RWPE2 (cell line): ENCODE measurements at regions not wholly inside any gene's neighbourhood (a gene's known extent, or its start where the extent isn't known, plus 50 kb on each side); places are given as distances from the start of the nearest gene placed in this dataset.
"Not testable (repeated sequence)": the region's sequence is repeated elsewhere in the genome, so short reads cannot be mapped to it uniquely, and the experiment has no call there.

Experiments
- ATAC-seq: fragments of 200-7000 bp; cut with Tn5 transposase; 3 replicates; pipeline ENCODE4 v1.9.1; 2021; ENCODE audit warnings: low read depth
- DNase-seq: peaks from one replicate; pipeline ENCODE4 v3.0.0-alpha.2; 2020; ENCODE audit warnings: low spot score
- H3K27ac ChIP-seq: fragments of 450-650 bp; 2 replicates; pipeline ENCODE4 v1.5.1; 2017; ENCODE audit warnings: mild to moderate bottlenecking; ENCODE audit not compliant: poor library complexity, severe bottlenecking
- H3K27me3 ChIP-seq: fragments of 250-450 bp; sonication (Bioruptor Pico); 2 replicates; pipeline ENCODE4 v1.5.1; 2021; ENCODE audit warnings: mild to moderate bottlenecking, moderate library complexity; ENCODE audit not compliant: insufficient read depth, poor library complexity, severe bottlenecking
- H3K36me3 ChIP-seq: fragments of 250-450 bp; sonication (Bioruptor Pico); 2 replicates; pipeline ENCODE4 v1.5.1; 2020; ENCODE audit warnings: low read depth, mild to moderate bottlenecking, moderate library complexity
- H3K4me1 ChIP-seq: fragments of 250-450 bp; sonication (Bioruptor Pico); 2 replicates; pipeline ENCODE4 v1.5.1; 2021; ENCODE audit warnings: mild to moderate bottlenecking, moderate library complexity; ENCODE audit not compliant: insufficient read depth, poor library complexity, severe bottlenecking
- H3K4me3 ChIP-seq: fragments of 250-450 bp; sonication (Bioruptor Pico); 2 replicates; pipeline ENCODE4 v1.5.1; 2021; ENCODE audit warnings: mild to moderate bottlenecking, moderate library complexity; ENCODE audit not compliant: severe bottlenecking
- H3K9me3 ChIP-seq: fragments of 250-450 bp; sonication (Bioruptor Pico); 2 replicates; pipeline ENCODE4 v1.5.1; 2021; ENCODE audit warnings: mild to moderate bottlenecking, moderate library complexity; ENCODE audit not compliant: severe bottlenecking

DNA sequence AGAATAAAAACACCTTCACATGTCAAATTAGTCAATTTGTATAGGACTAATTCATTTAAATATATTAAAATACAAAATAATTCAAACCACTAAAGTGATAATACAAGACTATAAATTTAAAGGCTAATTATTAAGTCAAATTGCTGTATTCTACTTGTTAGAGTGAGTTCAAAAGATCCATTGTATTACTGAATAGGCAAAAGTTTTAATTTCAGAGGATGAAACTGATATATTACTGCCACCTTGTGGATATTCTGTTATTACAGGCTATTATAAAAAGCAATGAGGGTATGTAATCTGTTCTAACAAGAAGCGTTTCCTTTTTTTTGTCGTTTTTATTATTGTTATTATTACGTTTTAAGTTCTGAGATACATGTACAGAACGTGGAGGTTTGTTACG, 1825.5 kb upstream of the TPTE start:
- ATAC-seq, H3K27me3 ChIP-seq, H3K4me1 ChIP-seq, DNase-seq, H3K9me3 ChIP-seq, H3K27ac ChIP-seq, H3K4me3 ChIP-seq, H3K36me3 ChIP-seq: not testable (repeated sequence)

DNA sequence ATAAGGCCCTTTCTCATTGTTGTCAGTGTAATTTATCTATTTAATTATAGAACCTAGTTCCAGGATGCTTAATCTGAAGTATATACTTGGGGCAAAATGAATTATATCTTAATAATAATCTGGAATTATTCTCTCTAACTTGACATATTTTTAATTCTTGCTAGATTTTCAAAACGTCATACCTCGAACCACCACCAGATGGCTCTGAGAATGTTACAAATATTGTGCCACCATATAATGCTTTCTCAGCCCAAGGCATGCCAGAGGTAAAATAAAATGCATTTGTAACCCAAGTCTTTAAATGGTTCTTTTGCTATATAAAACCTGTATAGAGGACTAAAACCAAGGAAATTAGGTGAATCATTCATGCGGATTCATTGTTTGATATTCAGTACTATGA, 1820.1 kb upstream of the TPTE start:
- H3K9me3 ChIP-seq, H3K27me3 ChIP-seq, DNase-seq, H3K4me3 ChIP-seq, H3K36me3 ChIP-seq, H3K27ac ChIP-seq, ATAC-seq, H3K4me1 ChIP-seq: not testable (repeated sequence)

DNA sequence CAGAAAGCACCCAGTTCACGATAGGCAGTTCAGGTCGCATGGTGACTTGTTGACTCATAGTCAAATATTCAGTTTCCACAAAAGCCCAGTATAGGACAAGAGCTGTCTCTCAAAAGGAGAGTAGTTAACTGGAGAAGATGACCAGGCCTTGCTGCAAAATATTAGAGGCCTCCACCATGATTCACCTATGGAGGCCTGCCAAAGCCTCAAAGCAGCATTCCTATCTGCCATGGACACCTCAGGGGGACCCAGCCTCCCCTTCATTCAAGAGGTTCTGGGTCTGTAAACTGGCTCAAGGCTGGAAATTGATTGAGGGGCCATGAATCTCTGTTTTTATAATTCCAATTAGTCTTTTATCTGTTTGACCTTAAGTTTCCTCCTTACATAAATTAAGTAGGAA, 1815.6 kb upstream of the TPTE start:
- not testable (repeated sequence) for H3K27me3 ChIP-seq, H3K9me3 ChIP-seq, ATAC-seq, H3K36me3 ChIP-seq, H3K4me1 ChIP-seq, DNase-seq, H3K4me3 ChIP-seq
- H3K27ac ChIP-seq: peak overlapping the region; percentile 36
